OCI-LY7 (cell line): ENCODE measurements at regions not wholly inside any gene's neighbourhood (a gene's known extent, or its start where the extent isn't known, plus 50 kb on each side); places are given as distances from the start of the nearest gene placed in this dataset.
A peak's percentile ranks its signal among the peaks of the same experiment; 100 is the strongest.

Experiments
- BruUV-seq: library from RNA; stranded (reverse); fragments of 400-500 nt; replicated peaks from 2 replicates; lab custom pipeline; 2021; lab: Mats Ljungman, UMichigan
- CTCF ChIA-PET: fragments of 300-600 bp; sonication (Branson Sonifier 250); formaldehyde crosslinking; loops from one replicate; lab custom pipeline; 2022; ENCODE audit warnings: antibody characterized with exemption; ENCODE audit not compliant: unreplicated experiment; lab: Charles Lee
- POLR2A ChIA-PET: fragments of 300-600 bp; sonication (Branson Sonifier 250); formaldehyde crosslinking; loops from one replicate; lab custom pipeline; 2022; ENCODE audit warnings: antibody characterized with exemption; lab: Charles Lee
- DNase-seq: peaks from one replicate; pipeline ENCODE4 v3.0.0-alpha.2; 2015; ENCODE audit warnings: low spot score
- H2AFZ ChIP-seq: fragments of 200-600 bp; sonication (generic), shearing (Covaris generic); 2 replicates; pipeline ENCODE4 v1.6.1; 2014; ENCODE audit warnings: mild to moderate bottlenecking, antibody characterized with exemption, low read length, moderate library complexity
- H3K27ac ChIP-seq: fragments of 200-600 bp; sonication (generic); 2 replicates; pipeline ENCODE4 v1.5.1; 2014; ENCODE audit warnings: mixed run types, low read depth, mild to moderate bottlenecking, moderate library complexity, low read length, inconsistent platforms; ENCODE audit not compliant: poor library complexity, severe bottlenecking
- H3K36me3 ChIP-seq: fragments of 200-600 bp; sonication (generic); 2 replicates; pipeline ENCODE4 v1.6.1; 2014; ENCODE audit warnings: mild to moderate bottlenecking, antibody characterized with exemption, low read length, moderate library complexity, mixed read lengths; ENCODE audit not compliant: insufficient read depth
- H3K4me1 ChIP-seq: fragments of 200-600 bp; sonication (generic); 2 replicates; pipeline ENCODE4 v1.5.1; 2014; ENCODE audit warnings: mild to moderate bottlenecking, low read length; ENCODE audit not compliant: insufficient read depth, poor library complexity, severe bottlenecking
- H3K4me2 ChIP-seq: fragments of 200-600 bp; sonication (generic); 2 replicates; pipeline ENCODE4 v1.6.1; 2014; ENCODE audit warnings: mild to moderate bottlenecking, low read length
- H3K4me3 ChIP-seq: fragments of 200-600 bp; sonication (generic); 2 replicates; pipeline ENCODE4 v1.5.1; 2014; ENCODE audit warnings: mild to moderate bottlenecking, low read depth, low read length; ENCODE audit not compliant: poor library complexity, severe bottlenecking
- H3K79me2 ChIP-seq: fragments of 200-600 bp; sonication (generic); 2 replicates; pipeline ENCODE4 v1.6.1; 2016; ENCODE audit warnings: low read depth, mild to moderate bottlenecking, low read length, moderate library complexity, mixed read lengths; ENCODE audit not compliant: insufficient read depth
- H3K9me2 ChIP-seq: fragments of 200-600 bp; sonication (generic); 2 replicates; pipeline ENCODE4 v1.6.1; 2016; ENCODE audit warnings: mild to moderate bottlenecking, low read length, mixed read lengths; ENCODE audit not compliant: insufficient read depth
- H3K9me3 ChIP-seq: fragments of 200-600 bp; sonication (generic); 2 replicates; pipeline ENCODE4 v1.6.1; 2014; ENCODE audit warnings: mild to moderate bottlenecking, mixed run types, low read length, mixed read lengths
- H4K20me1 ChIP-seq: fragments of 200-600 bp; sonication (generic); 2 replicates; pipeline ENCODE4 v1.6.1; 2014; ENCODE audit warnings: mild to moderate bottlenecking, antibody characterized with exemption, low read length, moderate library complexity, mixed read lengths; ENCODE audit not compliant: insufficient read depth
- CTCF ChIP-seq: fragments of 200-600 bp; sonication (generic); conservative IDR thresholded peaks from 2 replicates; pipeline ENCODE4 v1.5.1; 2014; ENCODE audit warnings: mild to moderate bottlenecking, antibody characterized with exemption, low read length, moderate library complexity, mixed read lengths
- EZH2phosphoT487 ChIP-seq: fragments of 200-600 bp; sonication (generic); IDR thresholded peaks from 2 replicates; pipeline ENCODE4 v1.6.1; 2018; ENCODE audit warnings: low read depth, borderline replicate concordance, mild to moderate bottlenecking, mixed run types, antibody characterized with exemption, low read length, moderate library complexity, mixed read lengths
- intact Hi-C: fragments of 100-400 bp; cut with micrococcal nuclease; formaldehyde crosslinking; loops from one replicate; pipeline ENCODE4 v1.10.0; 2022; ENCODE audit not compliant: unreplicated experiment

- Histone ChIP-seq H3K4me1 (no peaks in the 10 kb centered on the region), H3K27ac (no peak overlapping the region), H3K4me2 (no peak overlapping the region), H3K9me3 (no peaks in the 10 kb centered on the region), H3K4me3 (no peak overlapping the region), H3K36me3 (no peaks in the 10 kb centered on the region), H4K20me1 (no peaks in the 10 kb centered on the region), H3K79me2 (no peaks in the 10 kb centered on the region), H2AFZ (no peak overlapping the region), H3K9me2 (no peaks in the 10 kb centered on the region)
- no TSS peak for BruUV-seq
- intact Hi-C loops = no loop called here
- DNase-seq = no peak
- TF ChIP-seq CTCF = no peak
- no peak for TF ChIP-seq EZH2phosphoT487
- ChIA-PET CTCF (no interaction called here), POLR2A (no interaction called here)
These were observed 584.7 kb upstream of the SETBP1 start for GRCh38 chr18:44096016-44096415.

GRCh38 chr18:44098551-44099098, 582.1 kb upstream of the SETBP1 start:
- Histone ChIP-seq H3K9me3 (no peaks in the 10 kb centered on the region), H4K20me1 (no peaks in the 10 kb centered on the region), H3K36me3 (no peaks in the 10 kb centered on the region), H3K27ac (no peak overlapping the region), H3K9me2 (no peaks in the 10 kb centered on the region), H2AFZ (no peak overlapping the region), H3K4me1 (no peaks in the 10 kb centered on the region), H3K4me2 (no peak overlapping the region), H3K4me3 (no peak overlapping the region), H3K79me2 (no peaks in the 10 kb centered on the region)
- TF ChIP-seq EZH2phosphoT487 (no peak), CTCF (peak; percentile 48; the same call in 1 of the 2 replicates)
- intact Hi-C loops = no loop called here
- ChIA-PET POLR2A (no interaction called here), CTCF (no interaction called here)
- DNase-seq = no peak
- no TSS peak for BruUV-seq

- H3K9me3 ChIP-seq = no peaks in the 10 kb centered on the region
- intact Hi-C loops = no loop called here
- H3K4me3 ChIP-seq = no peak overlapping the region
- no peaks in the 10 kb centered on the region for H4K20me1 ChIP-seq
- no peaks in the 10 kb centered on the region for H3K36me3 ChIP-seq
- H2AFZ ChIP-seq = no peak overlapping the region
- no peaks in the 10 kb centered on the region for H3K4me1 ChIP-seq
- H3K4me2 ChIP-seq = no peak overlapping the region
- no peak overlapping the region for H3K27ac ChIP-seq
- POLR2A ChIA-PET = no interaction called here
- BruUV-seq = no TSS peak
- no peaks in the 10 kb centered on the region for H3K9me2 ChIP-seq
- TF ChIP-seq CTCF (no peak), EZH2phosphoT487 (no peak)
- no peak for DNase-seq
- CTCF ChIA-PET = no interaction called here
- H3K79me2 ChIP-seq = no peaks in the 10 kb centered on the region
These were observed 573.5 kb upstream of the SETBP1 start for GRCh38 chr18:44107187-44107586.
